Mammary epithelial cell (primary cell): ENCODE measurements at regions not wholly inside any gene's neighbourhood (a gene's known extent, or its start where the extent isn't known, plus 50 kb on each side); places are given as distances from the start of the nearest gene placed in this dataset.

ENCODE experiments used
- EZH2 ChIP-seq: IDR thresholded peaks from 2 replicates; pipeline ENCODE4 v1.6.1; 2012; ENCODE audit warnings: low read length, inconsistent platforms, borderline replicate concordance
- TF ChIP-seq, protein P1 (sequence below), 2 donors: IDR thresholded peaks in 1 of 2; conservative IDR thresholded peaks in 1 of 2; 2 replicates each; pipeline ENCODE4 v1.5.1; 2011 to 2012; ENCODE audit warnings: inconsistent platforms in 2 of 2, low read length in 2 of 2, mild to moderate bottlenecking in 2 of 2, control low read depth in 1 of 2, low read depth in 1 of 2; ENCODE audit not compliant: insufficient read depth in 1 of 2; ENCODE audit errors: extremely low read depth in 1 of 2

DNA sequence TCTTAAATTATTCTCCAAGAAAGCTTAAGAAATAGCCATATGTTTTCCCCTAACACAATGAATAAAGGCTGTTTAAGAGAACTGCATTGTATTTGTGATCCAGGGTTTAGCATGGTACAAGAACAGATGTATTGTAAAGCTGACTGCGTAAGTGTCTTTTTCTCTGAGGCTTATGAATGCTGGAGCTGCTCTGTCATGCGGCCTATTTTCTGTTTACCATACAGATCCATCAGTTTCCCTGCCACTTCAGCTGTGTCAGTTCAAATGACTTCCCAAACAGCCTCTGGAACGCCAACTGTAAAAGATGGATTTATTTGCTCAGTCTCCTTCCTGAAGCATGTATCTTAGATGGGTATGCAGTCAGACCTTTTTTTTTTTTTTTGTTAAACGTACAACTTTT is 419.3 kb upstream of the HS3ST5 start:
- TF ChIP-seq, protein P1, sequence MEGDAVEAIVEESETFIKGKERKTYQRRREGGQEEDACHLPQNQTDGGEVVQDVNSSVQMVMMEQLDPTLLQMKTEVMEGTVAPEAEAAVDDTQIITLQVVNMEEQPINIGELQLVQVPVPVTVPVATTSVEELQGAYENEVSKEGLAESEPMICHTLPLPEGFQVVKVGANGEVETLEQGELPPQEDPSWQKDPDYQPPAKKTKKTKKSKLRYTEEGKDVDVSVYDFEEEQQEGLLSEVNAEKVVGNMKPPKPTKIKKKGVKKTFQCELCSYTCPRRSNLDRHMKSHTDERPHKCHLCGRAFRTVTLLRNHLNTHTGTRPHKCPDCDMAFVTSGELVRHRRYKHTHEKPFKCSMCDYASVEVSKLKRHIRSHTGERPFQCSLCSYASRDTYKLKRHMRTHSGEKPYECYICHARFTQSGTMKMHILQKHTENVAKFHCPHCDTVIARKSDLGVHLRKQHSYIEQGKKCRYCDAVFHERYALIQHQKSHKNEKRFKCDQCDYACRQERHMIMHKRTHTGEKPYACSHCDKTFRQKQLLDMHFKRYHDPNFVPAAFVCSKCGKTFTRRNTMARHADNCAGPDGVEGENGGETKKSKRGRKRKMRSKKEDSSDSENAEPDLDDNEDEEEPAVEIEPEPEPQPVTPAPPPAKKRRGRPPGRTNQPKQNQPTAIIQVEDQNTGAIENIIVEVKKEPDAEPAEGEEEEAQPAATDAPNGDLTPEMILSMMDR (conservative IDR thresholded peaks at IDR 0.05 in 1 of 2, IDR thresholded peaks at IDR 0.05 in 1 of 2; ENCODE audit: extremely low read depth in 1 of 2, insufficient read depth in 1 of 2, low read depth in 1 of 2, low read length in 2 of 2), result no peak
- TF ChIP-seq EZH2, result no peak
